ENCODE measurements at regions not wholly inside any gene's neighbourhood (a gene's known extent, or its start where the extent isn't known, plus 50 kb on each side); places are given as distances from the start of the nearest gene placed in this dataset.

DNA sequence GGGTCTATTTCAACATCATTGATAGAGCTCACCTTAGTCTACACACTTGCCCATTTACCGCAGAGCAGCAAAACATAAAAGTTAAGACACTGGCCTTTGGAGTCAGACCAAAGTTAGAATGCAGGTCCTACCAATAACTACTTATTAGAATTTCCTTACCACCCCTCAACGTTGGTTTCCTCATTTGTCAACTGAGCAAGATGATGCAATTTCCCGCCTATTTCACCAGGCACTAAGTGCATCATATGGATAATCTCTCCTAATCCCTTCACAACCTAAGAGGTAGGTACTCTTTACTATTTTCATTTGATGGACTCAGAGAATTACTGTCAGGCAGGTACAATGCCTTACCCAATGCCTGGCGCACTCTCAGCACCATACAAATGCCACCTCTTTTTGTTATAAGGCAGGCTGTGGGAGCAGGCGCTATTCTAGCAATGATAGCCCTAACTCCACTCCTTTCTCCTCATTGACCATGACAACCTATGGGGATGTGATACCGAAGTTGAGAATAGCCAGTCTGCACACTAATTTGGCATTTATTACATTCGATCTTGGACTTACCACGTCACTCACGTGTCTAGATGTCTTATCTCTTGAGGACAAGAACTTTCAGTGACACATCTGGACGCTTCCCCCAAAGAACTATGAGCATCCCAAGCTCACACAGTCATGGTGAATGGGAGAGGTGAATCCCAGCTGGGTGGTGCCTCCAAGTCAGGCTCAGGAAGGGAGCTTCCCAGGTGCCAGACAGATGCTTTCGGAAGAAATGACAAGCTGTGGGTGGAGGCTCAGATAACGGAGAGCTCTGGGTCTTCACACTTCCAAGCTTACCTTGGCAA lies 128.1 kb upstream of the STMND1 start:
- no peak for TF ChIP-seq POLR2A (IDR thresholded peaks at IDR 0.05)
- TF ChIP-seq, protein P1, sequence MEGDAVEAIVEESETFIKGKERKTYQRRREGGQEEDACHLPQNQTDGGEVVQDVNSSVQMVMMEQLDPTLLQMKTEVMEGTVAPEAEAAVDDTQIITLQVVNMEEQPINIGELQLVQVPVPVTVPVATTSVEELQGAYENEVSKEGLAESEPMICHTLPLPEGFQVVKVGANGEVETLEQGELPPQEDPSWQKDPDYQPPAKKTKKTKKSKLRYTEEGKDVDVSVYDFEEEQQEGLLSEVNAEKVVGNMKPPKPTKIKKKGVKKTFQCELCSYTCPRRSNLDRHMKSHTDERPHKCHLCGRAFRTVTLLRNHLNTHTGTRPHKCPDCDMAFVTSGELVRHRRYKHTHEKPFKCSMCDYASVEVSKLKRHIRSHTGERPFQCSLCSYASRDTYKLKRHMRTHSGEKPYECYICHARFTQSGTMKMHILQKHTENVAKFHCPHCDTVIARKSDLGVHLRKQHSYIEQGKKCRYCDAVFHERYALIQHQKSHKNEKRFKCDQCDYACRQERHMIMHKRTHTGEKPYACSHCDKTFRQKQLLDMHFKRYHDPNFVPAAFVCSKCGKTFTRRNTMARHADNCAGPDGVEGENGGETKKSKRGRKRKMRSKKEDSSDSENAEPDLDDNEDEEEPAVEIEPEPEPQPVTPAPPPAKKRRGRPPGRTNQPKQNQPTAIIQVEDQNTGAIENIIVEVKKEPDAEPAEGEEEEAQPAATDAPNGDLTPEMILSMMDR (IDR thresholded peaks at IDR 0.05 in 4 of 5, conservative IDR thresholded peaks at IDR 0.05 in 1 of 5), result no peak
- Histone ChIP-seq H3K27me3 (peaks cover 0 to 10% (median 0%) of the 10 kb centered on the region in 3 donors), H3K27ac (no peak overlapping the region), H3K4me3 (no peak overlapping the region), H3K36me3 (no peaks in the 10 kb centered on the region), H3K4me1 (no peaks in the 10 kb centered on the region), H3K9me3 (no peaks in the 10 kb centered on the region)
- intact Hi-C loops (cut with DNase I; ENCODE audit: low total_unique reads) (no loop called here), in situ Hi-C loops (cut with MboI; ENCODE audit: low sequenced_read_pairs in 4 of 4) (loop anchor here in 3 of 4 donors (25.0 kb wide), 3 partner anchors 161 to 636 kb away; no protein-coding TSS in a partner anchor)
- DNase-seq (no peak), ATAC-seq (no peak)

DNA sequence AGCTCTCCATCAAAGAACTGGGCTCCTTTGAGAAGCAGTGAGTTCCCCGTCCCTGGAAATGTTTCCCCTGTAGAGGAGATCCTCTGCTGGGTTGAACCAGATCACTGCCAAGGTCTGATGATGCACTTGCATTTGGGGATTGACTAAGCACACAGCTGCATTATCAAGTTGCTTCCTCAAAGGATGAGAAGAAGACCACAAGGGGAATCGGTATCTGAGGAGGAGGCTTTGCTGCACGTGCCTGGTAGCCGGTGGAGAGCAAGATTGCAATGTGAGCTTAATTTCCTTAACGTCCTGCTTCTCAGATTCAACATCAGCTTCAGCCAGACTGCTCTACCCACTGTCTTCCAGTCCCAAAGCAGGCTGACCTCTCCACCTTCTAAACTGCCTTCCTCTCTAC lies 128.8 kb upstream of the STMND1 start:
- in situ Hi-C loops (cut with MboI; ENCODE audit: low sequenced_read_pairs in 4 of 4), result loop anchor here in 3 of 4 donors (25.0 kb wide), 3 partner anchors 161 to 636 kb away; no protein-coding TSS in a partner anchor
- H3K4me1 ChIP-seq, result no peaks in the 10 kb centered on the region
- no peak overlapping the region for H3K27ac ChIP-seq
- H3K27me3 ChIP-seq, result peaks cover 0 to 10% (median 0%) of the 10 kb centered on the region in 3 donors
- H3K36me3 ChIP-seq, result no peaks in the 10 kb centered on the region
- no peak overlapping the region for H3K4me3 ChIP-seq
- no peak for ATAC-seq
- no peaks in the 10 kb centered on the region for H3K9me3 ChIP-seq
- TF ChIP-seq, protein P1 (IDR thresholded peaks at IDR 0.05 in 4 of 5, conservative IDR thresholded peaks at IDR 0.05 in 1 of 5), result no peak
- TF ChIP-seq POLR2A (IDR thresholded peaks at IDR 0.05), result no peak
- DNase-seq, result no peak
- intact Hi-C loops (cut with DNase I; ENCODE audit: low total_unique reads), result no loop called here

DNA sequence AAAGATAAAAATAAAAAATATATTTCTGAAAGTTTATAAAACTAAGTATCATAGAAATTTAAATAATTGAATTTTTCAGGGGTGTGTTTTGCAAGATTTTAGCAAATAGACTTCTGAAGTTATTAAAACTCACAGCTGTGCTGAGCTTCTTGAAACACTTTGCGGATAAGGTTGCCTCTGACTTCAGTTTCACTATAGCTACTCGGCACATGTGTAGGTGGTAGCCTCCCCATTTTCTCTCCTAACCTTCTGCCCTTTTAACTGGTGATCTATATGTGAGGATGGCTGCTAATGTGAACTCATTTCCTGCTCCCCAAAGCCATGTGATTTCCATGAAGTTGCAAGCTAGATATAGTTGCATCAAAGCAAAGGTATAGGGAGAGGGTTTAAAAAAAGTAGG lies 129.3 kb upstream of the STMND1 start:
- DNase-seq (no peak), ATAC-seq (no peak)
- Histone ChIP-seq H3K9me3 (no peaks in the 10 kb centered on the region), H3K27ac (no peak overlapping the region), H3K4me1 (no peaks in the 10 kb centered on the region), H3K27me3 (peaks cover 0 to 10% (median 0%) of the 10 kb centered on the region in 3 donors), H3K36me3 (no peaks in the 10 kb centered on the region), H3K4me3 (no peak overlapping the region)
- in situ Hi-C loops (cut with MboI; ENCODE audit: low sequenced_read_pairs in 4 of 4) (loop anchor here in 3 of 4 donors (25.0 kb wide), 3 partner anchors 160 to 635 kb away; no protein-coding TSS in a partner anchor), intact Hi-C loops (cut with DNase I; ENCODE audit: low total_unique reads) (no loop called here)
- TF ChIP-seq, protein P1 (IDR thresholded peaks at IDR 0.05 in 4 of 5, conservative IDR thresholded peaks at IDR 0.05 in 1 of 5), result no peak

DNA sequence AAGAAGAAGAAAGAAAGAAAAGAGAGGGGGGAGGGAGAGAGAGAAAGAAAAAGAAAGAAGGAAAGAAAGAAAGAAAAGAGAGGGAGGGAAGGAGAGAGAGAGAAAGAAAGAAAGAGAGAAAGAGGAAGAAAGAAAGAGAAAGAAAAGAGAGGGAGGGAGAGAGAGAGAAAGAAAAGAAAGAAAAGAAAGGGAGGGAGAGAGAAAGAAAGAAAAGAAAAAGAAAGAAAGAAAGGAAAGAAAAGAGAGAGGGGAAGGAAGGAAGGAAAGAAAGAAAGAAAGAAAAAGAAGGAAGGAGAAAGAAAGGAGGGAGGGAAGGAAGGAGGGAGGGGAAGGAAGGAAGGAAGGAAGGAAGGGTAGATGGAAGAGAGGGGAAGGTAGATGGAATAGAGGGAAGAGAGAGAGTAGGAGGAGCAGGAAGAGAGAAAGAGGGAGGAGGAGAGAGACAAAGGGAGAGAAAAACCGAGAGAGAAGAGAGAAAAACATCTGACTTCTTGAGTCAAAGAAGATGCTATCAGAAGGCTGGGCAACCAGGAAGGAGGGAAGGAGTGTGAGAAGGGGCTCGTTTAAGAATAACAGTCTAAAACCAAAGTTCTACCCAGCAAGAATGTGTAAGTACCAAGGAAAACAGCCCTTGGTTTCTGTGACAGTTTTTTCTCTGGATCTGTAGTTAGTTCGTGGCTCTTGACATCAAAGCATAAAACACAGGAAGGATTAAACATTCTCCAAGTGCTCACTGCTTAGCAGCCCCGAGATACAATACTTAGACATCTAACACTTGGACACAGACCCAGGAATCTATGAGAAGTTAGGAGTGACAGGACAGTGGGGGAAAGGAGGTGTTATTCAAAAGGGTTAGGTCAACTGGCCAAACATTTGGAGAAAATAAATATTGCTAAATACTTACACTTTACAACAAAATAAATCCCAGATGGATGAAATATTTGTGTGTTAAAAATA lies 131.9 kb upstream of the STMND1 start:
- H3K9me3 ChIP-seq, result no peaks in the 10 kb centered on the region
- no peak for TF ChIP-seq POLR2A (IDR thresholded peaks at IDR 0.05)
- TF ChIP-seq, protein P1 (IDR thresholded peaks at IDR 0.05 in 4 of 5, conservative IDR thresholded peaks at IDR 0.05 in 1 of 5), result no peak
- H3K4me3 ChIP-seq, result no peak overlapping the region
- no peak for DNase-seq
- H3K27me3 ChIP-seq, result peaks cover 0 to 7% (median 0%) of the 10 kb centered on the region in 3 donors
- ATAC-seq, result no peak
- intact Hi-C loops (cut with DNase I; ENCODE audit: low total_unique reads), result loop anchor here (10.0 kb wide), 3 partner anchors 165 to 635 kb away; no protein-coding TSS in a partner anchor
- H3K27ac ChIP-seq, result no peak overlapping the region
- in situ Hi-C loops (cut with MboI; ENCODE audit: low sequenced_read_pairs in 4 of 4), result loop anchor here in 3 of 4 donors (10.0 to 25.0 kb wide), 4 partner anchors 158 to 633 kb away; no protein-coding TSS in a partner anchor
- H3K4me1 ChIP-seq, result peaks cover 0 to 1% of the 10 kb centered on the region in 2 donors
- no peaks in the 10 kb centered on the region for H3K36me3 ChIP-seq
